Activated naive CD8-positive, alpha-beta T cell treated with anti-CD3 and anti-CD28 coated beads, Interleukin-2, amount 50 U/mL, for 24 hours (primary cell): ENCODE measurements at regions not wholly inside any gene's neighbourhood (a gene's known extent, or its start where the extent isn't known, plus 50 kb on each side); places are given as distances from the start of the nearest gene placed in this dataset.

ENCODE experiments used
- ATAC-seq: fragments of 150-1000 bp; cut with Tn5 transposase; one replicate; pipeline ENCODE4 v1.10.0; 2021
- DNase-seq: peaks from one replicate; pipeline ENCODE4 v3.0.0; 2021
- H3K27ac Mint-ChIP-seq: one replicate; pipeline ENCODE4 v1.8.0; 2021; ENCODE audit warnings: mild to moderate bottlenecking, mixed read lengths
- H3K27me3 Mint-ChIP-seq: one replicate; pipeline ENCODE4 v1.8.0; 2021; ENCODE audit warnings: mixed read lengths
- H3K36me3 Mint-ChIP-seq: one replicate; pipeline ENCODE4 v1.8.0; 2021; ENCODE audit warnings: low read depth, mixed read lengths
- H3K4me1 Mint-ChIP-seq: one replicate; pipeline ENCODE4 v1.8.0; 2021; ENCODE audit warnings: mixed read lengths
- H3K4me3 Mint-ChIP-seq: one replicate; pipeline ENCODE4 v1.8.0; 2021; ENCODE audit warnings: mild to moderate bottlenecking, moderate library complexity, mixed read lengths
- H3K9me3 Mint-ChIP-seq: one replicate; pipeline ENCODE4 v1.8.0; 2021; ENCODE audit warnings: mixed read lengths

DNA sequence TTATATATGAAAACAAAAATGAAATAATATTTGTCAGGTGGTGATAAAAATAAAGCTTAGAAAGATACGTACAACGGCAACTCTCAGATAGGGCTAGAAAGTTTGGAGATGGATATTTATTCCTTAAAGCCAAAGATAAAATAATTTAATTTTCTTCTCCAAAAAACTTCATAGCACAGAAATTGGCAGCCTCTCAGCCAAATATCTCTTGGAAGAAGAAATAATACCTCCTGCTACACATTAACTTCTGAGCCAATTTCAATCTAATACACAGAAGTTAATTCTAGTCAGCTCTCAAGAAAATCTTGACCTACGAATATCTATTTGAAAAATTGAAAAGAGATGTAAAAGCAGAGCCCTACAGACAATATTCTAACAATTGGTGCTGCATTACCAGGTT, 122.4 kb downstream of the TES start:
- Mint-ChIP-seq H3K27me3 (peaks cover 3% of the 10 kb centered on the region), H3K9me3 (no peaks in the 10 kb centered on the region)

DNA sequence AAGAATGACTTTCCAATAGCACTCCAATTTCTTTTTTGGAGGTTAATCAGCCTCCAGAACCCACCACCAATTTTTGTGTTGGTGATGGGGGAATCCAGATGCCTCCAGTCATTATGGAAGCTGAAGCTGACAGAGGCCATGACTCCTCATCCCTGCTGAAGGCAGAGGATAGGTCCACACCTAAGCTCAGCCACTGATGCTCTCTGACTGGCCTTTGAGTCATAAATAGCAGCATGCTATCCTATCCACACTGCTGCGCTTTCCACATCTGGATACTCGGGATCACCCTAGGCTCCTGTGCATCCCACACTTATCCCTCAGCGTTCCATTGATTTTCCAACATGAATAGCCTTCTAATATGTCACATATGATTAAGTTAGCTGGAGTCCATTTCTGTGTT, 124.2 kb downstream of the TES start:
- peaks cover 3% of the 10 kb centered on the region for H3K27me3 Mint-ChIP-seq
- H3K4me1 Mint-ChIP-seq, result peaks cover under 1% of the 10 kb centered on the region
- ATAC-seq (no peak), DNase-seq (no peak)
- H3K36me3 Mint-ChIP-seq, result no peaks in the 10 kb centered on the region
- no peaks in the 10 kb centered on the region for H3K9me3 Mint-ChIP-seq
- no peak overlapping the region for H3K27ac Mint-ChIP-seq
- no peak overlapping the region for H3K4me3 Mint-ChIP-seq

More for the DNA sequence above, 122.4 kb downstream of the TES start:
- Mint-ChIP-seq H3K4me1 (no peaks in the 10 kb centered on the region), H3K27ac (no peak overlapping the region), H3K36me3 (no peaks in the 10 kb centered on the region), H3K4me3 (no peak overlapping the region)
- DNase-seq (no peak), ATAC-seq (no peak)

- peaks cover 10% of the 10 kb centered on the region for H3K4me1 Mint-ChIP-seq
- no peak overlapping the region for H3K27ac Mint-ChIP-seq
- no peak for DNase-seq
- no peak for ATAC-seq
- no peaks in the 10 kb centered on the region for H3K36me3 Mint-ChIP-seq
- H3K4me3 Mint-ChIP-seq, result no peak overlapping the region
- H3K9me3 Mint-ChIP-seq, result no peaks in the 10 kb centered on the region
- no peaks in the 10 kb centered on the region for H3K27me3 Mint-ChIP-seq
These were observed 126.7 kb downstream of the TES start for GRCh38 chr7:116337018-116337417.

- no peak overlapping the region for H3K27ac Mint-ChIP-seq
- H3K4me1 Mint-ChIP-seq, result peaks cover 12% of the 10 kb centered on the region
- H3K9me3 Mint-ChIP-seq, result no peaks in the 10 kb centered on the region
- no peak for ATAC-seq
- no peaks in the 10 kb centered on the region for H3K27me3 Mint-ChIP-seq
- H3K36me3 Mint-ChIP-seq, result no peaks in the 10 kb centered on the region
- no peak for DNase-seq
- no peak overlapping the region for H3K4me3 Mint-ChIP-seq
These were observed 127.5 kb downstream of the TES start for GRCh38 chr7:116337800-116338199.

DNA sequence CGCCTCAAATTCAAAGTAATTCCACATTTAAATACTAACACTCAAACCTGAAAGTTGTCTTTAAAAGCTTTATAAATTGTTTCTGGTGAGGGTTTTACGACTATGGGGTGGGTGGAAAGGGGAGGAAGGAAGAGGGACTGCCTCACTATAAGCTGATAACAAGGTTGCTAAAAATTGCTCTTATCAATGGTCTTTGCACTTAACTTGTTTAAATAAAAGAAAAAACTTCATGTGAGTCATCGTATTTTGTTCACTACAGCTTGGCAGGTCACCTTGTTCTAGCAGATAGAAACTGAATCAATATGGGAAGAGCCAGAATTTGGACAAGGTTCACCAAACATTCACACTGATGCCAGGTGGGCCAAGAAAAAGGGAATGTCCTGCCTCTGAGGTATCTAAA, 129.2 kb downstream of the TES start:
- peaks cover 12% of the 10 kb centered on the region for H3K4me1 Mint-ChIP-seq
- no peaks in the 10 kb centered on the region for H3K36me3 Mint-ChIP-seq
- no peak overlapping the region for H3K27ac Mint-ChIP-seq
- no peak overlapping the region for H3K4me3 Mint-ChIP-seq
- DNase-seq (no peak), ATAC-seq (no peak)
- peaks cover 2% of the 10 kb centered on the region for H3K27me3 Mint-ChIP-seq
- no peaks in the 10 kb centered on the region for H3K9me3 Mint-ChIP-seq

- H3K4me1 Mint-ChIP-seq, result peaks cover 12% of the 10 kb centered on the region
- peaks cover 2% of the 10 kb centered on the region for H3K27me3 Mint-ChIP-seq
- H3K9me3 Mint-ChIP-seq, result no peaks in the 10 kb centered on the region
- DNase-seq, result no peak
- peak; percentile 36 for ATAC-seq
- no peak overlapping the region for H3K4me3 Mint-ChIP-seq
- H3K27ac Mint-ChIP-seq, result no peak overlapping the region
- H3K36me3 Mint-ChIP-seq, result no peaks in the 10 kb centered on the region
These were observed 130.0 kb downstream of the TES start for GRCh38 chr7:116340201-116340847.

- H3K36me3 Mint-ChIP-seq, result no peaks in the 10 kb centered on the region
- ATAC-seq (no peak), DNase-seq (no peak)
- H3K4me3 Mint-ChIP-seq, result no peak overlapping the region
- H3K4me1 Mint-ChIP-seq, result peaks cover 12% of the 10 kb centered on the region
- no peaks in the 10 kb centered on the region for H3K9me3 Mint-ChIP-seq
- H3K27ac Mint-ChIP-seq, result no peak overlapping the region
- H3K27me3 Mint-ChIP-seq, result peaks cover 2% of the 10 kb centered on the region
These were observed 130.9 kb downstream of the TES start for GRCh38 chr7:116340943-116341907.

DNA sequence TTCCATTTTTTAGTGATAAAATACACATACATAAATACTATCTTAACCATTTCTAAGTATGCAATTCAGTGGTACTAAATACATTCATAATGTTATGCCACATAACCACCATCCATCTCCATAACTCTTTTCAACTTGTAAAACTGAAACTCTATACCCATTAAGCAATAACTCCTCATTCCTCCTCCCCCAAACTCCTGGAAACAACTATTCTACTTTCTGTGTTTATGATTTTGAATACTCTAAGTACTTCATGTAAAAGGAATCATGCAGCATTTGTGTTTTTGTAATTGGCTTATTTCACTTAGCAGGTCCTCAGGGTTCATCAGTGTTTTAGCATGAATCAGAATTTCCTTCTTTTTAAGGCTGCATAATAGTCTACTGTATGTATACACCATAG, 131.8 kb downstream of the TES start:
- Mint-ChIP-seq H3K9me3 (no peaks in the 10 kb centered on the region), H3K36me3 (no peaks in the 10 kb centered on the region), H3K4me1 (peaks cover 12% of the 10 kb centered on the region), H3K4me3 (no peak overlapping the region), H3K27me3 (peaks cover 3% of the 10 kb centered on the region), H3K27ac (no peak overlapping the region)
- no peak for ATAC-seq
- DNase-seq, result no peak

GRCh38 chr7:116347151-116347832, 137.0 kb downstream of the TES start:
- ATAC-seq, result no peak

GRCh38 chr7:116348346-116348745, 138.0 kb downstream of the TES start:
- ATAC-seq (no peak), DNase-seq (no peak)
- Mint-ChIP-seq H3K4me1 (no peaks in the 10 kb centered on the region), H3K9me3 (no peaks in the 10 kb centered on the region), H3K36me3 (no peaks in the 10 kb centered on the region), H3K4me3 (no peak overlapping the region), H3K27me3 (peaks cover 4% of the 10 kb centered on the region), H3K27ac (no peak overlapping the region)

More at GRCh38 chr7:116347151-116347832, 137.0 kb downstream of the TES start:
- Mint-ChIP-seq H3K4me1 (no peaks in the 10 kb centered on the region), H3K27ac (no peak overlapping the region), H3K27me3 (peaks cover 4% of the 10 kb centered on the region), H3K9me3 (no peaks in the 10 kb centered on the region), H3K36me3 (no peaks in the 10 kb centered on the region), H3K4me3 (no peak overlapping the region)
- DNase-seq, result no peak

DNA sequence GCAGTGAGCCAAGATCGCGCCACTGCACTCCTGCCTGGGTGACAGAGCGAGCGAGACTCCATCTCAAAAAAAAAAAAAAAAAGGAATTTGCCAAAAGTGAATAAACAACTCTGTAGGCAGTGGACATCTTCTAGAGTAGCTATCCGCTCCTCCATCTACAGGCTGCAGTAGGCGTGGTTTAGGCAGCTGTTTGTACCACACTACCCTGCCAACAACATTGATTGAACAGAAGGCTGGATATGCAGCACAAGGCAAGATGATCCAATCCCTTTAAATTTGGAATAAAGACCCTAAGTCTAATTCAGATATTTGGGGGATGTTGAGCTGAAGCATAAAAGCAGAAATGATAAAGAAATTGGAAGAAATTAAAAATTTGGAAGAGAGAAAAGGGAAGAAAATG, 141.6 kb downstream of the TES start:
- no peak for DNase-seq
- H3K4me3 Mint-ChIP-seq, result no peak overlapping the region
- no peaks in the 10 kb centered on the region for H3K4me1 Mint-ChIP-seq
- no peaks in the 10 kb centered on the region for H3K36me3 Mint-ChIP-seq
- no peak overlapping the region for H3K27ac Mint-ChIP-seq
- peaks cover 5% of the 10 kb centered on the region for H3K27me3 Mint-ChIP-seq
- ATAC-seq, result no peak
- no peaks in the 10 kb centered on the region for H3K9me3 Mint-ChIP-seq

- no peak overlapping the region for H3K27ac Mint-ChIP-seq
- ATAC-seq, result no peak
- DNase-seq, result no peak
- H3K4me1 Mint-ChIP-seq, result no peaks in the 10 kb centered on the region
- peaks cover 5% of the 10 kb centered on the region for H3K27me3 Mint-ChIP-seq
- H3K4me3 Mint-ChIP-seq, result no peak overlapping the region
- H3K9me3 Mint-ChIP-seq, result no peaks in the 10 kb centered on the region
- H3K36me3 Mint-ChIP-seq, result no peaks in the 10 kb centered on the region
These were observed 143.3 kb downstream of the TES start for GRCh38 chr7:116353647-116354046.

DNA sequence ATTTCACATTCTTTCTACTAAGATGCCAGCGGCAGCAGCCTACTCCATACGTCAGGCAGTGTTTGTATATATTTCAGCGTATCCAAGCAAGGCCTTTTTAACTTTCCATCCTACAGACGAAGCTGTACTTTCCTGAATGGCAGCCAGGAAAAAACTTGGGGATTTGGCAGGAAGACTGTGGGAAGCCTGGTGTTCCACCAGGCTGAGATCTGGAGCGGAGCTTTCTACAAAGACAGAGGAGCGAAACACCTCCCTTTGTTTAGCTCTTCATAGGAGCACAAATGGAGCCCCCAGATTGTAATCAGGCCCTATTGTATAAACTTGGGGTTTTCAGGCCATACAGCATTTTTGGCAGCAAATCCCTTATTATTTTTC, 143.8 kb downstream of the TES start:
- no peak overlapping the region for H3K4me3 Mint-ChIP-seq
- H3K4me1 Mint-ChIP-seq, result no peaks in the 10 kb centered on the region
- DNase-seq (no peak), ATAC-seq (no peak)
- H3K27me3 Mint-ChIP-seq, result peaks cover 5% of the 10 kb centered on the region
- H3K9me3 Mint-ChIP-seq, result no peaks in the 10 kb centered on the region
- H3K27ac Mint-ChIP-seq, result no peak overlapping the region
- H3K36me3 Mint-ChIP-seq, result no peaks in the 10 kb centered on the region

DNA sequence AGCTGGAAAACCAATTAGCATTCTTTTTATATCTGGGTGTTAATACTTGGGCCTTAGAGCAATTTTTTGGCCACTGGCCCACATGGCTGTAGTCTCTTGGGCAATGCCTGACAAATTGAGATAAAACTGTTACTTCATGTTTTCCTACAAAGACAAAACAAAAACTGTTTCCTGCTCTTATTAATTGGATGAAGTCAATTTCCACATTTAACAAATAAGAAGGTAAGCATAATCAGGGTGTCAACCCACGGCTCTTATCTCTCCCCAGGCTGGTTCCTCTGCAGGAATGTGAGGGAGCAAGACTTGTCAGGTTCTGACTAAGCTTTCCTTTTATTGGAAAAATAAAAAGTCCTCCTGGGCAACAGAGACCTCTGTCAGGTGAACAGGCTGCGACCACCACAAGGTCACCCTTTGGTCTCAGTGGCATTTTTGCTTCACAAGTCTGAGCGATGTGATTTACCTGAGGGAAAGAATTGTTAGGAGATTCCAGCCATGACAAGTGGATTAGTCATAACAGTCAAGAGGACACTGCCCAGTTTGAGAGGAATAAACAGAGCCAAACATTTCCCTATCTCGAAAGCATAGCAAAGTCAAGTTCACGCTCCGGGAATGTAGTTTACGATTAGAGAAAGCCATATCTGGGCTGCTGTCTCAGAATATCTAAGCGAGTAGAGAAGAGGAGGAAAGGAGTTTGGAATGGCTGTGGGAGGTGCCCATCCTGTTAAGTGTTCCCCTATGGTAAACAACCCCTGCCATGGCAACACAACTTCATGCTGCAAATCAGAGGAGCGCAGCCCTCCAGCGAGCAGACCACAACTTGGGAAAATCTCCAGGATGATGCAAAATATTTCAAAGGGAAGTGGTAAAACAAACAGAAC, 144.4 kb downstream of the TES start:
- DNase-seq, result no peak

More for the DNA sequence above, 144.4 kb downstream of the TES start:
- Mint-ChIP-seq H3K27ac (no peak overlapping the region), H3K27me3 (peaks cover 5% of the 10 kb centered on the region), H3K4me3 (no peak overlapping the region), H3K9me3 (no peaks in the 10 kb centered on the region), H3K36me3 (no peaks in the 10 kb centered on the region), H3K4me1 (no peaks in the 10 kb centered on the region)
- ATAC-seq, result no peak
